Fibroblast of pulmonary artery (primary cell): ENCODE measurements at regions not wholly inside any gene's neighbourhood (a gene's known extent, or its start where the extent isn't known, plus 50 kb on each side); places are given as distances from the start of the nearest gene placed in this dataset.

Source experiments
- DNase-seq: peaks from one replicate; pipeline ENCODE4 v3.0.0-alpha.2; 2010; ENCODE audit warnings: low read depth
- H3K4me3 ChIP-seq: replicated peaks from 2 replicates; pipeline ENCODE4 v1.5.1; 2011; ENCODE audit warnings: low read depth, mild to moderate bottlenecking, control low read depth, low read length, moderate library complexity
- TF ChIP-seq, protein P1 (sequence below): IDR thresholded peaks from 2 replicates; pipeline ENCODE4 v1.5.1; 2011; ENCODE audit warnings: mild to moderate bottlenecking, control low read depth, low read length, inconsistent platforms; ENCODE audit errors: missing control alignments

DNA sequence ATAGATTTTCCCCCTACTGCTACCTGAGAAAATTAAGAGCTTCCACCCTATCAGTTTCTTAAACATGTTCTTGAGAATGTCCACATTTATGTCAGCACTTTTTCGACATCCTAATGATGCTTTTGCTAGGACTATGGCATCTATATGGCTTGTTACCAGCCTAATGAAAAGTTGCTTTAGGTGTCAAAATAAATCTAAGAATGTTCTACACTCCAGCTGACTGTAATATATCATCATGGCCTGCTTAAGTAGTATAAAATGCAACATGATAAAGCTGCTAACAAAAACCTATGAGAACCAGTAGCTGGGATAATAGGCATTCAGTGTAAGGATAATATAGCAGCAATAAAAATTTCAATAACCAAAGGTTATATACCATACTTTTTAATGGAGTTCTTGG, 1983.5 kb upstream of the CELF4 start:
- TF ChIP-seq, protein P1, sequence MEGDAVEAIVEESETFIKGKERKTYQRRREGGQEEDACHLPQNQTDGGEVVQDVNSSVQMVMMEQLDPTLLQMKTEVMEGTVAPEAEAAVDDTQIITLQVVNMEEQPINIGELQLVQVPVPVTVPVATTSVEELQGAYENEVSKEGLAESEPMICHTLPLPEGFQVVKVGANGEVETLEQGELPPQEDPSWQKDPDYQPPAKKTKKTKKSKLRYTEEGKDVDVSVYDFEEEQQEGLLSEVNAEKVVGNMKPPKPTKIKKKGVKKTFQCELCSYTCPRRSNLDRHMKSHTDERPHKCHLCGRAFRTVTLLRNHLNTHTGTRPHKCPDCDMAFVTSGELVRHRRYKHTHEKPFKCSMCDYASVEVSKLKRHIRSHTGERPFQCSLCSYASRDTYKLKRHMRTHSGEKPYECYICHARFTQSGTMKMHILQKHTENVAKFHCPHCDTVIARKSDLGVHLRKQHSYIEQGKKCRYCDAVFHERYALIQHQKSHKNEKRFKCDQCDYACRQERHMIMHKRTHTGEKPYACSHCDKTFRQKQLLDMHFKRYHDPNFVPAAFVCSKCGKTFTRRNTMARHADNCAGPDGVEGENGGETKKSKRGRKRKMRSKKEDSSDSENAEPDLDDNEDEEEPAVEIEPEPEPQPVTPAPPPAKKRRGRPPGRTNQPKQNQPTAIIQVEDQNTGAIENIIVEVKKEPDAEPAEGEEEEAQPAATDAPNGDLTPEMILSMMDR, result no peak
- H3K4me3 ChIP-seq, result no peak overlapping the region

DNA sequence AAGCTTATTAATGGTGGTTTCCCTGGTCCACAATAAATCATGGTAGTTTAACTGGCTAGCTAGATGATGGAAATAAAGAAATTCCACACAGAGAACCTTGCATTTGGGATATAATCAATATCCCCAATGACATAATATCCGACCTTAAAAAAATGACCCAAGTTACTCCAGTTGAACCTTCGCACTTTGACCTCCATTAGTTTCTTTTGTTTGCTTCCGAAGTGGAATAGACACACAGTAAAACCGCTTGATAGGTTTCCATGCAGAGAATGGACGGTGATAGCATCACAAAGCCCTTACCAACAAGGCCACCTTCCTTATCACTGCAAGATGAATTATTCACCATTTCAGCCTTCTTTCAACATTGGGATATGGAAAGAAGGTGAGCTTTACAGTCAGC, 1966.1 kb upstream of the CELF4 start:
- TF ChIP-seq, protein P1, result no peak
- H3K4me3 ChIP-seq, result no peak overlapping the region
- no peak for DNase-seq

More for the DNA sequence above, 1983.5 kb upstream of the CELF4 start:
- DNase-seq, result no peak

DNA sequence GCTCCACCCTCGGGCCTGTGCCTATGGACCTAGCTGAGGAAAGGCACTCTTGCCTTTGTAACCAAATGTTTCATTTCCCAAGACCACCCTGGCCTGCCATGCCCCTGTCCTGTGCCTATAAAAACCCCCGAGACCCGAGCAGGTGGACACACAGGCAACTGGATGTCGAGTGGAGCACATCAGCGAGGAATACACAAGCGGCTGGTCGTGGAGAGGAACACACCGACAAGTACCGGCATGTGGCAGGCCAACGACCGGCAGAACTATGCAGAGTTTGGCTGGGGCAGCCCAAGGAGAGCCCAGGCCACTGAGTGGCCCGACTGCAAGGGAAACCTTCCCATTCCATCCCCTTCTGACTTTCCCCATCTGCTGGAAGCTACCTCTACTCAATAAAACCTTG, 1963.8 kb upstream of the CELF4 start:
- H3K4me3 ChIP-seq, result no peak overlapping the region
- DNase-seq, result no peak
- TF ChIP-seq, protein P1, result no peak

DNA sequence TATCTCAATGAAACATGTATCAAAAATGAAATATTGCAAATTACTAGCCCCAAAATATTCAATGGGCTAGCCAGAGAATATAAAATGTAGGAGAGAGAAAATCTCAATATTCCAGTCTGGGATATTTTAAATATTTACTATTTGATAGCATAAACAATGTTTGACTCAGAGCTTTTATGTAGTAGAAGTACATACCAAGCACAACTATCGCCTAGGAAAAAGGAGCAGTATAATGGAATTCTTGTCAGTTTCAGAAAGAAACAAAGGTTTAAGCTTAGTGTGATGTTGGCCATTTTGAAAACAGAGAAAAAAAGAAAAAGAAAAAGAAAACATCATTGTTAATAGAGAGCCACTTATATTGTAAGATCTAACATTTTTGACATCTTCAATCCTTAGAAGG, 1961.9 kb upstream of the CELF4 start:
- TF ChIP-seq, protein P1, result no peak
- DNase-seq, result no peak
- H3K4me3 ChIP-seq, result no peak overlapping the region

DNA sequence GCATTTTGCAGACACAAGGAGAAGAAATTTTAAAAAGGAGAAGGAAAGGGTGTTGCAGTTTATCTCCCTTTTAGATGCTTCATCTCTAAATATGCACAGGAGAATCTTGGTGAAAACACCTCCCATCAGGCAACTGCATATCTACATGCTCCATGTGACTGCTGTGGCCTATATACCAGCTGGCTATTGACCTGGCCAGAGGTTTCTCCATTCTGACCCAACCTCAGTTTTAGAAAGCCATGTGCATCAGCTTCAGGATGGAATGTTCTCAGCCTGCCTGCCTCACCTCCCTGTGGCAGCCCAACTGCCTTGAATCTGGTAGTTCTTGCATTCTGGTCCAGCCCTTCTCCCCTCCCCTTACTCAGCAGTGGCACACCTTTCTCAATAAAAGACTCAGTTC, 1958.8 kb upstream of the CELF4 start:
- DNase-seq, result no peak

DNA sequence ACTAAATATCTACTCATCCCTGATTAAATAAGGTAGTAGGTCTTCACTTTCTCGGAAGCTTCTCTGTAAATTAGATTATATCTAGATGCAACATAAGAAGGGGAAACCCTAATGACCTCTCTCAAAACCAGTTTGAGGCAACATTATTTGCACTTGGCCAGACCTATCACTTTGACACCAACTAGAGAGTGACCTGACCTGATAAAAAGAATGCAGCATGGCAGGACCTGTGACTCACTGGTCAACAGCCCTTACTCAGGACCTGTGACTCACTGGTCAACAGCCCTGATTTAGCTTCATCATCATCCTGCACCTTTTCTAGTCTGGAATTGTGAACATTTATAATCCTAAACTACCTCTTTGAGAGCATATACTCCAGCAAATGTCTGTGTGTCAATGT, 1957.7 kb upstream of the CELF4 start:
- H3K4me3 ChIP-seq, result no peak overlapping the region
- DNase-seq, result peak; percentile 34
- TF ChIP-seq, protein P1, result no peak

More for the DNA sequence above, 1958.8 kb upstream of the CELF4 start:
- TF ChIP-seq, protein P1, result no peak
- H3K4me3 ChIP-seq, result no peak overlapping the region

DNA sequence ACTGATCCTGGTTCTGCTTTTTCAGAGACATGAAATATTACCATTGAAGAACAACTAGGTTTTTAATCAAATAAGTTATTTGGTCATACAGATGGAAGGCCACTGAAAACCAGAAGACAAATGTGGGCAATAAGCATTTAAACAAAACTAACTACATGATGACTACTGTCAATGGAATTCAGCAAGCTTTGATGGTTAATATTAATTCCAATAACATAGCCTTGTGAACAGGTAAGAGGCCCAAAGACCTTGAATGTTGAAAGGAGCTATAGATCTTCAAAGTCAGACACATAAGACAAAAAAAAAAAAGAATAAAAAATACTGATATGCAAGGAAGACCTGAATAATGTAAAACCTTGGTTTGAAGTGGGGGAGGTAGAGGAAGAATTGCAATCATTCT, 1955.6 kb upstream of the CELF4 start:
- H3K4me3 ChIP-seq, result no peak overlapping the region
- DNase-seq, result no peak
- TF ChIP-seq, protein P1, result no peak
